H9 (cell line): ENCODE measurements at regions not wholly inside any gene's neighbourhood (a gene's known extent, or its start where the extent isn't known, plus 50 kb on each side); places are given as distances from the start of the nearest gene placed in this dataset.

Source experiments
- DNase-seq: peaks from one replicate; pipeline ENCODE4 v3.0.0-alpha.2; 2017
- H2AFZ ChIP-seq: one replicate; pipeline ENCODE4 v1.6.1; 2013; ENCODE audit warnings: mild to moderate bottlenecking, low read length, control low read depth, moderate library complexity
- H2AK5ac ChIP-seq: 2 replicates; pipeline ENCODE4 v1.6.1; 2013; ENCODE audit warnings: low read length, control low read depth, mixed read lengths; ENCODE audit not compliant: insufficient read length
- H2BK120ac ChIP-seq: one replicate; pipeline ENCODE4 v1.6.1; 2013; ENCODE audit warnings: low read depth, mild to moderate bottlenecking, low read length, control low read depth, inconsistent platforms; ENCODE audit not compliant: poor library complexity, severe bottlenecking
- H2BK12ac ChIP-seq: 2 replicates; pipeline ENCODE4 v1.6.1; 2013; ENCODE audit warnings: low read length, control low read depth, mixed read lengths, low read depth; ENCODE audit not compliant: insufficient read length
- H2BK15ac ChIP-seq: 2 replicates; pipeline ENCODE4 v1.6.1; 2013; ENCODE audit warnings: low read depth, low read length, control low read depth
- H2BK20ac ChIP-seq: one replicate; pipeline ENCODE4 v1.6.1; 2013; ENCODE audit warnings: low read depth, mild to moderate bottlenecking, low read length, control low read depth, inconsistent platforms; ENCODE audit not compliant: poor library complexity, severe bottlenecking
- H2BK5ac ChIP-seq: 2 replicates; pipeline ENCODE4 v1.6.1; 2013; ENCODE audit warnings: low read length, control low read depth, mixed read lengths; ENCODE audit not compliant: insufficient read length
- H3K14ac ChIP-seq: 2 replicates; pipeline ENCODE4 v1.6.1; 2013; ENCODE audit warnings: low read length, control low read depth; ENCODE audit not compliant: insufficient read depth
- H3K18ac ChIP-seq: 2 replicates; pipeline ENCODE4 v1.6.1; 2013; ENCODE audit warnings: low read depth, mild to moderate bottlenecking, mixed read lengths, low read length, control low read depth; ENCODE audit not compliant: insufficient read length
- H3K23ac ChIP-seq: 2 replicates; pipeline ENCODE4 v1.6.1; 2013; ENCODE audit warnings: low read length, control low read depth, mixed read lengths, low read depth; ENCODE audit not compliant: insufficient read length
- H3K23me2 ChIP-seq: 2 replicates; pipeline ENCODE4 v1.6.1; 2013; ENCODE audit warnings: low read depth, mild to moderate bottlenecking, mixed read lengths, low read length, control low read depth; ENCODE audit not compliant: insufficient read length, poor library complexity, severe bottlenecking
- H3K27ac ChIP-seq: 2 replicates; pipeline ENCODE4 v1.5.1; 2013; ENCODE audit warnings: low read length, control low read depth, mixed read lengths, low read depth; ENCODE audit not compliant: insufficient read length
- H3K27me3 ChIP-seq: 2 replicates; pipeline ENCODE4 v1.6.1; 2013; ENCODE audit warnings: low read length, control low read depth, inconsistent platforms; ENCODE audit not compliant: insufficient read depth
- H3K4ac ChIP-seq: 2 replicates; pipeline ENCODE4 v1.6.1; 2013; ENCODE audit warnings: low read depth, mild to moderate bottlenecking, control low read depth, inconsistent platforms, low read length, moderate library complexity
- H3K4me1 ChIP-seq: 2 replicates; pipeline ENCODE4 v1.6.1; 2013; ENCODE audit warnings: low read length, control low read depth, inconsistent platforms; ENCODE audit not compliant: insufficient read depth
- H3K4me2 ChIP-seq: 2 replicates; pipeline ENCODE4 v1.6.1; 2013; ENCODE audit warnings: low read length, control low read depth, mixed read lengths; ENCODE audit not compliant: insufficient read length, insufficient read depth
- H3K56ac ChIP-seq: 2 replicates; pipeline ENCODE4 v1.6.1; 2013; ENCODE audit warnings: low read depth, mild to moderate bottlenecking, mixed read lengths, low read length, control low read depth; ENCODE audit not compliant: insufficient read length
- H3K79me1 ChIP-seq: 2 replicates; pipeline ENCODE4 v1.6.1; 2013; ENCODE audit warnings: low read depth, mild to moderate bottlenecking, moderate library complexity, low read length, control low read depth, inconsistent platforms; ENCODE audit not compliant: insufficient read depth, poor library complexity, severe bottlenecking
- H3K79me2 ChIP-seq: 2 replicates; pipeline ENCODE4 v1.6.1; 2013; ENCODE audit warnings: low read length, control low read depth, inconsistent platforms; ENCODE audit not compliant: insufficient read depth
- H3K9ac ChIP-seq: 2 replicates; pipeline ENCODE4 v1.6.1; 2013; ENCODE audit warnings: low read length, control low read depth, mixed read lengths; ENCODE audit not compliant: insufficient read length; ENCODE audit errors: extremely low read depth
- H3K9me3 ChIP-seq: one replicate; pipeline ENCODE4 v1.6.1; 2013; ENCODE audit warnings: low read depth, low read length, inconsistent platforms; ENCODE audit not compliant: control insufficient read depth
- H3T11ph ChIP-seq: one replicate; pipeline ENCODE4 v1.6.1; 2013; ENCODE audit warnings: mild to moderate bottlenecking, low read length, control low read depth, inconsistent platforms
- H4K20me1 ChIP-seq: one replicate; pipeline ENCODE4 v1.6.1; 2013; ENCODE audit not compliant: control insufficient read depth, insufficient read length, insufficient read depth
- H4K5ac ChIP-seq: 2 replicates; pipeline ENCODE4 v1.6.1; 2013; ENCODE audit warnings: low read depth, mild to moderate bottlenecking, mixed read lengths, low read length, control low read depth; ENCODE audit not compliant: insufficient read length
- H4K8ac ChIP-seq: replicated peaks from 2 replicates; pipeline ENCODE4 v1.6.1; 2013; ENCODE audit warnings: low read length, control low read depth, mixed read lengths, low read depth; ENCODE audit not compliant: insufficient read length
- H4K91ac ChIP-seq: 2 replicates; pipeline ENCODE4 v1.6.1; 2013; ENCODE audit warnings: low read depth, mild to moderate bottlenecking, moderate library complexity, mixed read lengths, low read length, control low read depth; ENCODE audit not compliant: insufficient read length
- H3K27ac Mint-ChIP-seq, 3 experiments: 2 replicates in 2 of 3; 3 replicates in 1 of 3; pipeline ENCODE4 v1.8.0; 2020 to 2021; ENCODE audit warnings: mixed read lengths in 3 of 3, mild to moderate bottlenecking in 1 of 3, moderate library complexity in 1 of 3
- H3K27me3 Mint-ChIP-seq: 2 replicates; pipeline ENCODE4 v1.8.0; 2021; ENCODE audit warnings: low read depth, mild to moderate bottlenecking, moderate library complexity, mixed read lengths
- H3K36me3 Mint-ChIP-seq, 3 experiments: 2 replicates in 2 of 3; 3 replicates in 1 of 3; pipeline ENCODE4 v1.8.0; 2020 to 2021; ENCODE audit warnings: low read depth in 3 of 3, mixed read lengths in 3 of 3; ENCODE audit not compliant: insufficient read depth in 1 of 3
- H3K4me1 Mint-ChIP-seq, 2 experiments: 2 replicates each; pipeline ENCODE4 v1.8.0; 2020; ENCODE audit warnings: mixed read lengths in 2 of 2
- H3K4me3 Mint-ChIP-seq, 2 experiments: 2 replicates in 1 of 2; 3 replicates in 1 of 2; pipeline ENCODE4 v1.8.0; 2020 to 2021; ENCODE audit warnings: mild to moderate bottlenecking in 2 of 2, mixed read lengths in 2 of 2, moderate library complexity in 1 of 2
- H3K9me3 Mint-ChIP-seq, 2 experiments: 2 replicates in 1 of 2; 3 replicates in 1 of 2; pipeline ENCODE4 v1.8.0; 2020; ENCODE audit warnings: mild to moderate bottlenecking in 2 of 2, mixed read lengths in 2 of 2, moderate library complexity in 1 of 2
- CTCF ChIP-seq: fragments of 200-600 bp; sonication (generic); conservative IDR thresholded peaks from 3 replicates; pipeline ENCODE4 v1.8.0; 2021; ENCODE audit warnings: antibody characterized with exemption, mild to moderate bottlenecking
- WGBS: extraction: QIAGEN DNeasy Blood & Tissue Kit; methylation state at CpG from one replicate; pipeline ENCODE4 v1.1.7; 2013; ENCODE audit warnings: missing lambda C conversion rate, low lambda C conversion rate, mixed read lengths; ENCODE audit not compliant: insufficient read length; ENCODE audit errors: extremely low coverage; 5-methylcytosine and 5-hydroxymethylcytosine counted together

DNA sequence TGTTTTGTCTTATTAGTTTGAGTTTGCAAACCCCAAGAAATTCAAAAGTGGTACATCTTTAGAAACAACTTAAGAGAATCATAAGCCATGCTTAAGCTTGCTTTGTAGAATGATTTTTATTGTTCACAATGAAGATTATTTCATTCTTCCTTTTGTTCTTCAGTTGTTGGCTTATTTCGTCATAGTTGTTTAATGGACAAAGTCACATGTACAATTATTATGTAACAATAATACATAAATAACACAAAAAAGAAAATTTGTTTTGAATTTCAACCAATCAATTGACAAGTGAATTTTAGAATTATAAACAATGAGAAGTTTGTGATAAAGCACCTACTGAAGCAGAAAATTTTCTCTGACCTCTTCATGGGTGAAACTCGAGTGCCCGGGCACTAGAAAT, 111.8 kb upstream of the IGF1 start:
- H3K27ac ChIP-seq = no peak overlapping the region
- no peak overlapping the region for H2BK5ac ChIP-seq
- no peak overlapping the region for H3K18ac ChIP-seq
- H3K23me2 ChIP-seq = no peaks in the 10 kb centered on the region
- no peak overlapping the region for H2BK20ac ChIP-seq
- H3K79me1 ChIP-seq = no peaks in the 10 kb centered on the region
- no peaks in the 10 kb centered on the region for H3K9me3 ChIP-seq
- no peak overlapping the region for H2BK12ac ChIP-seq
- H3K56ac ChIP-seq = no peak overlapping the region
- no peak overlapping the region for H2AFZ ChIP-seq
- no peak overlapping the region for H2BK15ac ChIP-seq
- H3T11ph ChIP-seq = no peak overlapping the region
- no peaks in the 10 kb centered on the region; the same call in 1 of the 2 replicates for H3K27me3 Mint-ChIP-seq
- no peak overlapping the region for H3K27ac Mint-ChIP-seq
- H4K91ac ChIP-seq = no peak overlapping the region
- DNase-seq = no peak
- H4K8ac ChIP-seq = no peak overlapping the region
- TF ChIP-seq CTCF = no peak
- no peak overlapping the region for H4K5ac ChIP-seq
- no peaks in the 10 kb centered on the region for H3K9me3 Mint-ChIP-seq
- H3K4ac ChIP-seq = no peak overlapping the region
- H2BK120ac ChIP-seq = no peak overlapping the region
- H3K4me3 Mint-ChIP-seq = no peak overlapping the region
- no peak overlapping the region for H3K9ac ChIP-seq
- no peak overlapping the region for H3K4me2 ChIP-seq
- no peaks in the 10 kb centered on the region for H4K20me1 ChIP-seq
- H3K14ac ChIP-seq = no peak overlapping the region
- H3K4me1 ChIP-seq = no peaks in the 10 kb centered on the region
- H3K36me3 Mint-ChIP-seq = no peaks in the 10 kb centered on the region
- WGBS = no CpG with 5 or more reads among the region's 3 CpGs
- H3K23ac ChIP-seq = no peak overlapping the region
- no peaks in the 10 kb centered on the region for H3K27me3 ChIP-seq
- H3K4me1 Mint-ChIP-seq = peaks cover 8 to 13% of the 10 kb centered on the region in 2 experiments
- H2AK5ac ChIP-seq = no peak overlapping the region
- H3K79me2 ChIP-seq = no peaks in the 10 kb centered on the region
